Gastroesophageal sphincter (tissue), 4 donors: ENCODE measurements at regions not wholly inside any gene's neighbourhood (a gene's known extent, or its start where the extent isn't known, plus 50 kb on each side); places are given as distances from the start of the nearest gene placed in this dataset.
"Not testable (repeated sequence)": the region's sequence is repeated elsewhere in the genome, so short reads cannot be mapped to it uniquely, and the experiment has no call there.

Experiments
- ATAC-seq: fragments of 150-250 bp; one replicate; pipeline ENCODE4 v1.9.1; 2016; ENCODE audit warnings: mild to moderate bottlenecking, moderate library complexity
- H3K27ac ChIP-seq, 4 donors: fragments of 200-600 bp; sonication (generic) in 3 of 4; 1 replicate in 3 of 4; 2 replicates in 1 of 4; pipeline ENCODE4 v1.5.1; 2016 to 2019
- H3K27me3 ChIP-seq: fragments of 200-600 bp; sonication (generic); one replicate; pipeline ENCODE4 v1.5.1; 2019
- H3K36me3 ChIP-seq, 2 donors: fragments of 200-600 bp; sonication (generic); one replicate each; pipeline ENCODE4 v1.5.1; 2019; ENCODE audit warnings: control low read depth in 1 of 2
- H3K4me1 ChIP-seq, 3 donors: fragments of 200-600 bp; sonication (generic); 1 replicate in 2 of 3; 2 replicates in 1 of 3; pipeline ENCODE4 v1.5.1; 2016 to 2019; ENCODE audit warnings: control low read depth in 2 of 3
- H3K4me3 ChIP-seq, 2 donors: fragments of 200-600 bp; sonication (generic); one replicate each; pipeline ENCODE4 v1.5.1; 2019; ENCODE audit warnings: mild to moderate bottlenecking in 1 of 2, moderate library complexity in 1 of 2
- H3K9me3 ChIP-seq, 3 donors: fragments of 200-600 bp; sonication (generic); one replicate each; pipeline ENCODE4 v1.5.1; 2017 to 2019; ENCODE audit warnings: control low read depth in 2 of 3
- CTCF ChIP-seq, 4 experiments: fragments of 200-600 bp in 2 of 4; fragments of 450-650 bp in 2 of 4; sonication (generic) in 1 of 4; IDR thresholded peaks; one replicate each; pipeline ENCODE4 v1.5.1; 2017 to 2019; ENCODE audit warnings: antibody characterized with exemption in 4 of 4, mild to moderate bottlenecking in 2 of 4, moderate library complexity in 2 of 4
- EP300 ChIP-seq: sonication (generic); formaldehyde crosslinking; IDR thresholded peaks from one replicate; pipeline ENCODE4 v1.6.1; 2017; ENCODE audit warnings: antibody characterized with exemption, mild to moderate bottlenecking
- POLR2A ChIP-seq, 2 donors: fragments of 450-650 bp; IDR thresholded peaks; one replicate each; pipeline ENCODE4 v1.6.1; 2017; ENCODE audit warnings: antibody characterized with exemption in 2 of 2, mild to moderate bottlenecking in 2 of 2, moderate library complexity in 1 of 2
- POLR2AphosphoS5 ChIP-seq: sonication (generic); formaldehyde crosslinking; IDR thresholded peaks from one replicate; pipeline ENCODE4 v1.6.1; 2017; ENCODE audit warnings: antibody characterized with exemption
- WGBS, 2 donors: methylation state at CpG; one replicate each; pipeline ENCODE4 v1.1.5; 2018; ENCODE audit warnings: low coverage in 1 of 2; 5-methylcytosine and 5-hydroxymethylcytosine counted together

GRCh38 chrX:124455966-124456365, 109.6 kb downstream of the SH2D1A start:
- Histone ChIP-seq H3K4me3 (no peak overlapping the region), H3K27ac (no peak overlapping the region), H3K9me3 (no peaks in the 10 kb centered on the region), H3K27me3 (no peaks in the 10 kb centered on the region), H3K36me3 (no peaks in the 10 kb centered on the region), H3K4me1 (peaks cover 0 to 17% (median 0%) of the 10 kb centered on the region in 3 donors)
- 25 to 27% methylated on average over 1 of the region's 1 CpG for WGBS, 2 donors
- no peak for ATAC-seq
- TF ChIP-seq EP300 (no peak), CTCF (IDR thresholded peaks at IDR 0.05) (no peak), POLR2AphosphoS5 (no peak), POLR2A (IDR thresholded peaks at IDR 0.05) (no peak)

- not testable (repeated sequence) for ATAC-seq, H3K27me3 ChIP-seq, H3K27ac ChIP-seq, H3K9me3 ChIP-seq, H3K4me3 ChIP-seq, H3K36me3 ChIP-seq
- peaks cover 0 to 17% (median 0%) of the 10 kb centered on the region in 3 donors for H3K4me1 ChIP-seq
These were observed 113.5 kb downstream of the SH2D1A start for GRCh38 chrX:124459851-124460250.

- WGBS, 2 donors = 79 to 100% methylated on average over 2 to 4 of the region's 4 CpGs
- Histone ChIP-seq H3K36me3 (no peaks in the 10 kb centered on the region), H3K4me3 (no peak overlapping the region), H3K9me3 (no peaks in the 10 kb centered on the region), H3K27me3 (no peaks in the 10 kb centered on the region), H3K27ac (no peak overlapping the region), H3K4me1 (peaks cover 0 to 3% (median 0%) of the 10 kb centered on the region in 3 donors)
- no peak for ATAC-seq
- TF ChIP-seq CTCF (IDR thresholded peaks at IDR 0.05) = no peak
- no peak for TF ChIP-seq POLR2A (IDR thresholded peaks at IDR 0.05)
- no peak for TF ChIP-seq POLR2AphosphoS5
- TF ChIP-seq EP300 = no peak
These were observed 116.6 kb downstream of the SH2D1A start for GRCh38 chrX:124462931-124463330.

- WGBS, 2 donors = 60 to 73% methylated on average over 1 to 4 of the region's 4 CpGs
- no peak overlapping the region for H3K27ac ChIP-seq
- no peak overlapping the region for H3K4me3 ChIP-seq
- TF ChIP-seq EP300 (no peak), POLR2AphosphoS5 (no peak), POLR2A (IDR thresholded peaks at IDR 0.05) (no peak), CTCF (IDR thresholded peaks at IDR 0.05) (no peak)
- no peaks in the 10 kb centered on the region for H3K27me3 ChIP-seq
- no peaks in the 10 kb centered on the region for H3K36me3 ChIP-seq
- no peaks in the 10 kb centered on the region for H3K4me1 ChIP-seq
- no peak for ATAC-seq
- no peaks in the 10 kb centered on the region for H3K9me3 ChIP-seq
These were observed 120.8 kb downstream of the SH2D1A start for GRCh38 chrX:124467202-124467601.

- no peaks in the 10 kb centered on the region for H3K9me3 ChIP-seq
- no peak for TF ChIP-seq EP300
- TF ChIP-seq POLR2AphosphoS5 = no peak
- TF ChIP-seq CTCF (IDR thresholded peaks at IDR 0.05) = no peak
- TF ChIP-seq POLR2A (IDR thresholded peaks at IDR 0.05) = no peak
- no peaks in the 10 kb centered on the region for H3K27me3 ChIP-seq
- no peaks in the 10 kb centered on the region for H3K36me3 ChIP-seq
- H3K27ac ChIP-seq = no peak overlapping the region
- no peaks in the 10 kb centered on the region for H3K4me1 ChIP-seq
- WGBS, 2 donors = 71 to 93% methylated on average over 1 to 2 of the region's 2 CpGs
- H3K4me3 ChIP-seq = no peak overlapping the region
- ATAC-seq = no peak
These were observed 129.0 kb downstream of the SH2D1A start for GRCh38 chrX:124475358-124475757.

GRCh38 chrX:124476562-124476961, 130.2 kb downstream of the SH2D1A start:
- Histone ChIP-seq H3K27me3 (no peaks in the 10 kb centered on the region), H3K4me3 (no peak overlapping the region), H3K9me3 (no peaks in the 10 kb centered on the region), H3K27ac (no peak overlapping the region), H3K4me1 (no peaks in the 10 kb centered on the region), H3K36me3 (no peaks in the 10 kb centered on the region)
- WGBS, 2 donors = 61 to 89% methylated on average over 2 of the region's 2 CpGs
- ATAC-seq = no peak
- TF ChIP-seq POLR2A (IDR thresholded peaks at IDR 0.05) (no peak), POLR2AphosphoS5 (no peak), CTCF (IDR thresholded peaks at IDR 0.05) (no peak), EP300 (no peak)
